GM23248 (cell line): ENCODE measurements at regions not wholly inside any gene's neighbourhood (a gene's known extent, or its start where the extent isn't known, plus 50 kb on each side); places are given as distances from the start of the nearest gene placed in this dataset.
"Not testable (repeated sequence)": the region's sequence is repeated elsewhere in the genome, so short reads cannot be mapped to it uniquely, and the experiment has no call there.

Experiments used
- EZH2 ChIP-seq: fragments of 200-600 bp; sonication (generic); IDR thresholded peaks from 2 replicates; pipeline ENCODE4 v1.6.1; 2018; ENCODE audit warnings: antibody characterized with exemption, mild to moderate bottlenecking; ENCODE audit not compliant: insufficient read depth, poor library complexity, severe bottlenecking
- EZH2phosphoT487 ChIP-seq: fragments of 200-600 bp; sonication (generic); IDR thresholded peaks from 2 replicates; pipeline ENCODE4 v1.6.1; 2018; ENCODE audit warnings: antibody characterized with exemption, moderate library complexity, mild to moderate bottlenecking, low read depth; ENCODE audit not compliant: insufficient read depth

- not testable (repeated sequence) for TF ChIP-seq EZH2phosphoT487, EZH2
These were observed 52.9 kb upstream of the FAM241A start for GRCh38 chr4:112092330-112092729.
